Stomach (tissue), 4 donors: ENCODE measurements at regions not wholly inside any gene's neighbourhood (a gene's known extent, or its start where the extent isn't known, plus 50 kb on each side); places are given as distances from the start of the nearest gene placed in this dataset.

Experiments
- CTCF ChIP-seq, 7 experiments: fragments of 450-650 bp in 4 of 7; fragments of 200-600 bp in 3 of 7; sonication (generic) in 3 of 7; IDR thresholded peaks; one replicate each; pipeline ENCODE4 v1.5.1; 2016 to 2019; ENCODE audit warnings: antibody characterized with exemption in 7 of 7, control low read depth in 2 of 7, mild to moderate bottlenecking in 1 of 7
- EP300 ChIP-seq: sonication (generic); formaldehyde crosslinking; IDR thresholded peaks from one replicate; pipeline ENCODE4 v1.6.1; 2017; ENCODE audit warnings: antibody characterized with exemption
- POLR2A ChIP-seq, 4 donors: fragments of 450-650 bp; IDR thresholded peaks; one replicate each; pipeline ENCODE4 v1.6.1; 2016; ENCODE audit warnings: antibody characterized with exemption in 4 of 4, control low read depth in 2 of 4, mild to moderate bottlenecking in 1 of 4, moderate library complexity in 1 of 4
- POLR2AphosphoS5 ChIP-seq, 3 donors: sonication (generic); formaldehyde crosslinking; IDR thresholded peaks; one replicate each; pipeline ENCODE4 v1.6.1; 2016; ENCODE audit warnings: antibody characterized with exemption in 3 of 3

- TF ChIP-seq CTCF (IDR thresholded peaks at IDR 0.05) (no peak), POLR2AphosphoS5 (IDR thresholded peaks at IDR 0.05) (no peak), POLR2A (IDR thresholded peaks at IDR 0.05) (no peak), EP300 (no peak)
Measured at GRCh38 chr7:49158321-49158720, 234.0 kb downstream of the CDC14C start.
